Activated CD4-positive, alpha-beta T cell treated with anti-CD3 and anti-CD28 coated beads, Interleukin-2, amount 10 ng/mL, durations not matched to agents 7 days and 5 days (primary cell): ENCODE measurements at regions not wholly inside any gene's neighbourhood (a gene's known extent, or its start where the extent isn't known, plus 50 kb on each side); places are given as distances from the start of the nearest gene placed in this dataset.

ENCODE experiments used
- CTCF ChIA-PET: fragments of 350-600 bp; sonication (Branson Sonifier 250); formaldehyde crosslinking; loops from one replicate; lab custom pipeline; 2021; ENCODE audit warnings: antibody characterized with exemption; lab: Charles Lee
- POLR2A ChIA-PET: fragments of 350-600 bp; sonication (Branson Sonifier 250); formaldehyde crosslinking; loops from one replicate; lab custom pipeline; 2021; ENCODE audit warnings: antibody characterized with exemption; lab: Charles Lee
- DNase-seq: peaks from one replicate; pipeline ENCODE4 v3.0.0-alpha.2; 2020
- H3K27ac Mint-ChIP-seq: one replicate; pipeline ENCODE4 v1.8.0; 2021; ENCODE audit warnings: mild to moderate bottlenecking, moderate library complexity, mixed read lengths
- H3K27me3 Mint-ChIP-seq: one replicate; pipeline ENCODE4 v1.8.0; 2021; ENCODE audit warnings: mixed read lengths
- H3K36me3 Mint-ChIP-seq: one replicate; pipeline ENCODE4 v1.8.0; 2021; ENCODE audit warnings: low read depth, mixed read lengths
- H3K4me1 Mint-ChIP-seq: one replicate; pipeline ENCODE4 v1.8.0; 2021; ENCODE audit warnings: mixed read lengths
- H3K4me3 Mint-ChIP-seq: one replicate; pipeline ENCODE4 v1.8.0; 2021; ENCODE audit warnings: mild to moderate bottlenecking, moderate library complexity, mixed read lengths
- H3K9me3 Mint-ChIP-seq: one replicate; pipeline ENCODE4 v1.8.0; 2021; ENCODE audit warnings: mixed read lengths

DNA sequence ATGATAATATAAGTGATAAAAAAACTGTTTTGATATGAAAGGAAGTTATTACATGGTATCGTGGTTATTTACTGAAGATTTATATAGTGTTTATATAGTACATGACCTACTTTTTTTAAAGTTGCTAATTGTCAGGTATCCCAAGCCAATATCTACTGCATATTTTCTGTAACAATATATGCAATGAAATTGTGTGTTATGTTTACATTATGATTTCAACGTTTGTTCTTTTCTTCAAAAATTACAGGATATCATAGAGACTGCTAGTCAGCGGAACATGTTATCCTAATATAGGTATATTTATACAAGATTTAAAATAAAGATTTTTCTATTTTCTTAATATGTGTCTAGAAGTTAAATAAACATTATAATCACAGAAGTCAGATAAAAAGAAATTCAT, 167.5 kb upstream of the DPYD start:
- H3K9me3 Mint-ChIP-seq: no peaks in the 10 kb centered on the region
- no peak overlapping the region for H3K27ac Mint-ChIP-seq
- no peaks in the 10 kb centered on the region for H3K27me3 Mint-ChIP-seq
- no peaks in the 10 kb centered on the region for H3K36me3 Mint-ChIP-seq
- H3K4me1 Mint-ChIP-seq: no peaks in the 10 kb centered on the region
- POLR2A ChIA-PET: no interaction called here
- no peak for DNase-seq
- CTCF ChIA-PET: no interaction called here
- H3K4me3 Mint-ChIP-seq: no peak overlapping the region

DNA sequence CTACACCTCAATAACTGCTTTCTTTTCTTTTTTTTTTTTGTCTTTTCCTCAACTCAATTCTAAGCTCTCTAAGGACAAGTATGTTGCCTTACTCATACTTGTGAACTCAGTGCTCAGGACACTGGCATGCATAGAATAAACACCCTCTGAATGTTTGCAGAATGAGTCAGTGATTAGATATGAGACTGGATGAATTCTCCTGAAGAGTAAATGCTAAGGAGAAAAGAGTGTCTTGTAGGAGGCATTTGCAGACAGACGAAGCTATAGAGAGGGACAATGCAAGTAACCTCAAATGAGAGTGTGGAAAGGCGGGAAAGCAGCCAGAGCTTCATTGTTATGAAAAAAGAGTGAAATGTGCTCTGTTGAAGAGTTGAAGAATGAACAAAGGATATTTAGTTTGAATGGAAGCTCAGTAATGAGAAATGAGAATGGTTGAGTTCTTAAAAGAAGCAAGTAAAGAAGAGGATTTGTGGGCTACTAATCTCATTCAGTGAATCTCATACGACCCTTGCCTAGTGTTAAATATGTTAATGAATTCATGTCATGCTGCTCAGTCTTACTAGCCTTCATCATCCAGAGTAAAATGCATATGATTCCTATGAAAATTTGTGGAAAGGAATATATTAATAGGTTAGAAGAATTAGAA, 166.1 kb upstream of the DPYD start:
- Mint-ChIP-seq H3K9me3 (no peaks in the 10 kb centered on the region), H3K36me3 (no peaks in the 10 kb centered on the region), H3K27ac (no peak overlapping the region), H3K27me3 (no peaks in the 10 kb centered on the region), H3K4me3 (no peak overlapping the region), H3K4me1 (no peaks in the 10 kb centered on the region)
- ChIA-PET CTCF (interaction anchor here (0.7 kb wide), 1 partner anchor 1882 kb away, joined by 3 read pairs; no protein-coding TSS in a partner anchor), POLR2A (no interaction called here)
- DNase-seq: no peak

DNA sequence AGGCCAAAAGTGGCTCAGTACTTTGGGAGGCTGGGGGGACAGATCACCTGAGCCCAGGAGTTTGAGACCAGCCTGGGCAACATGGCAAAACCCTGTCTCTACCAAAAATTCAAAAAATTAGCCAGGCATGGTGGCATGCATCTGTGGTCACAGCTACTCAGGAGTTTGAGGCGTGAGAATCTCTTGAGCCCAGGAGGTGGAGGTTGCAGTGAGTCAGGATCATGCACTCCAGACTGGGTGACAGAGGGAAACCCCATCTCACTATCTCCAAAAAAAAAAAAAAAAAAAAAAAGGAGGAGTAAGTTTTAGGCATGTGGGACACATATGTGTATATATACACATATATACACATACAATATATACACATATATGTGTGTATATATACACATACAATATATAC, 165.3 kb upstream of the DPYD start:
- POLR2A ChIA-PET: no interaction called here
- H3K9me3 Mint-ChIP-seq: no peaks in the 10 kb centered on the region
- H3K27ac Mint-ChIP-seq: no peak overlapping the region
- no peak overlapping the region for H3K4me3 Mint-ChIP-seq
- CTCF ChIA-PET: no interaction called here
- H3K27me3 Mint-ChIP-seq: no peaks in the 10 kb centered on the region
- DNase-seq: no peak
- no peaks in the 10 kb centered on the region for H3K4me1 Mint-ChIP-seq
- no peaks in the 10 kb centered on the region for H3K36me3 Mint-ChIP-seq

DNA sequence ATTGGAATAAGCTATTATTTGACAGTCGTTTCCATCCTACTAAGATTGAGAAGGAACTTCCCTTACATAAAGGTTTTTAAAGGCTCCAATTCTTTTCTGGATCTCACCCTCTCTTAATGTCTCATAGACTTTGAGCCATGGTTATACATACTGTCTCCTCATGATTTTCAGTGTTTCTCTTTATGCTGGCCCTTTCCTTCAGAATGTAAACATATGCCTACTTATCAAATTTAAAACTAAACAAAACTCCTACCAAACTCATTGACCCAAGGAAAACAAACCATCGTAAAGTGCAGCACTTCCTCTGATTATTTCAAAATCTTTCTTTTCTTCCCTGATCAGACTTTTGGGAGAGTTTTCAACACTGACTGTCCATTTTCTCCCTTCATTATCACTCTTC, 163.4 kb upstream of the DPYD start:
- ChIA-PET POLR2A (no interaction called here), CTCF (no interaction called here)
- Mint-ChIP-seq H3K9me3 (no peaks in the 10 kb centered on the region), H3K36me3 (no peaks in the 10 kb centered on the region), H3K27me3 (peaks cover 3% of the 10 kb centered on the region), H3K27ac (no peak overlapping the region), H3K4me3 (no peak overlapping the region), H3K4me1 (no peaks in the 10 kb centered on the region)
- DNase-seq: no peak

DNA sequence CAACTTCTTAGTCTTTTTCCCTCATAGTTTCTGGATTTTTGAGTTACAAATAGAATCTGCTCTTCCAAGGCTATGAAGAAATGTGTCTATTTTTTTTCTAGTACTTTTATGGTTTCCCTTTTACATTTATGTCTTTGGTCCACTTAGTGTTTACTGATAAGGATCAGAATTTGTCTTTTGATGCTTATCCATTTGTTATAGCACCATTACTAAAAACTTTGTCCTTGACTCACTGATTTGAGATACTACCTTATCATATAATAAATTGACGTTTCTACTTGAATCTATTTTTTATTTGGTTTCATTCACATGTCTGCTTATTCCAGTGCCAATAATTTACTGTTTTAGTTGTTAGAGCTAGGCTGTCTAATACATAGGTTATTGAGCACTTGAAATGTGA, 161.1 kb upstream of the DPYD start:
- ChIA-PET CTCF (no interaction called here), POLR2A (no interaction called here)
- Mint-ChIP-seq H3K4me1 (no peaks in the 10 kb centered on the region), H3K36me3 (no peaks in the 10 kb centered on the region), H3K9me3 (no peaks in the 10 kb centered on the region), H3K27ac (no peak overlapping the region), H3K27me3 (peaks cover 3% of the 10 kb centered on the region), H3K4me3 (no peak overlapping the region)
- DNase-seq: no peak

DNA sequence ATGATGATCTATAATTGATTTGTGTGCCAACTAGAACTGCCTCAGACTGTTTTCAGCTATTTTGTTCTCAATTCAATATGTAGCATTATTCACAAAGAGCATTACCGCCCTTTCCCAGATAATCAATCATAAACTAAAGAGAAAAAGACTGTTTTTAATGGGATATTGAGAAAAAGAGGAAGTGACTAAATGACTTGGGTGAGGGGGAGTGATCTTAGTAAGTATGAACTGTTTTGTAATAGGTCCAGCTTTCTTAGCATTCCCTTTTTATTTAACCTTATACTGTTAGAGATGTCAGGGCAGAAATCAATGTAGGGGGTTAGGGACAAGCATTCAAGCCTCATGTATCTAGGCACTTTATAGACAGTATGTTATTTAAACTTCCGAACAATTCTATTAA, 157.8 kb upstream of the DPYD start:
- POLR2A ChIA-PET: no interaction called here
- no peaks in the 10 kb centered on the region for H3K36me3 Mint-ChIP-seq

DNA sequence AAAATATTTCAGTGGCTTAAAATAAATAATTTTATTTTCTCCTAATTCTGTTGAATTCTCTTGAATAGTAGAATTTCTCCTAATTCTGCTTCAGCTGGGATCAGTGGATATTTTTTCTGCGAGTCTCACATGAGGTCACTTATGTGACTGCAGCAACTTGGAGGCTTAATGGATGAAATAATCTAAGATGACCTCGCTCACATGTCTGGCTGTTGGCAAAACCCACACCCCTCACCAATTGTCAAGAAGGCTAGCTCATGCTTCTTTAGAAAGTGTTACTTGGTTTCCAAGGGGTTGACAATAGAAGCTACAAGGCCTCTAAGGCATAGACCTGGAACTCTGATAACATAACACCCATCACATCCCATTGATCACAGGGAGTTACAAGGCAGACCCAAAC, 156.9 kb upstream of the DPYD start:
- H3K9me3 Mint-ChIP-seq: no peaks in the 10 kb centered on the region
- CTCF ChIA-PET: no interaction called here
- DNase-seq: no peak
- H3K27me3 Mint-ChIP-seq: peaks cover 3% of the 10 kb centered on the region
- POLR2A ChIA-PET: no interaction called here
- H3K4me1 Mint-ChIP-seq: peaks cover 3% of the 10 kb centered on the region
- H3K36me3 Mint-ChIP-seq: no peaks in the 10 kb centered on the region
- H3K4me3 Mint-ChIP-seq: no peak overlapping the region
- H3K27ac Mint-ChIP-seq: no peak overlapping the region

More for the DNA sequence above, 157.8 kb upstream of the DPYD start:
- DNase-seq: no peak
- peaks cover 3% of the 10 kb centered on the region for H3K4me1 Mint-ChIP-seq
- CTCF ChIA-PET: interaction anchor here (1.2 kb wide), 1 partner anchor 12 kb away, joined by 3 read pairs; no protein-coding TSS in a partner anchor
- no peak overlapping the region for H3K27ac Mint-ChIP-seq
- peaks cover 3% of the 10 kb centered on the region for H3K27me3 Mint-ChIP-seq
- H3K9me3 Mint-ChIP-seq: no peaks in the 10 kb centered on the region
- no peak overlapping the region for H3K4me3 Mint-ChIP-seq

DNA sequence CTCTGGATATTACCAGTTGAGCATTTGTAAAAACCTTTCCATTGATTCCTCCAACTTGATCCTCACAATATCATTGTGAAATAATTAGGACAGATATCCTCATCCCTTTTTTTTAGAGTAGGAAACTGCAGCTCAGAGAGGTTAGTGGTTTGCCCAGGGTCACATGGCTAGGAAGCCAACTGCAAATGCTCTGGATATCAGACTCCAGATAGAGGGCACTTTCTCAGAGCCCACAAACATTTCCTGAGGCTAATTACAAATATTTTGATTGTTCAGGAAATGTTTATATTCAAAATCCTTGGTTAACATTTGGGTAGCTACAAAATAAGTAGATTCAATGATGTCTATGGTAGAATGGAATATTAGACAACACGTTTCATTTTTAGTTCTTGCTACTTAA, 154.8 kb upstream of the DPYD start:
- H3K27me3 Mint-ChIP-seq: peaks cover 8% of the 10 kb centered on the region
- H3K27ac Mint-ChIP-seq: no peak overlapping the region
- no peaks in the 10 kb centered on the region for H3K9me3 Mint-ChIP-seq
- DNase-seq: no peak
- ChIA-PET POLR2A (no interaction called here), CTCF (interaction anchor here (0.5 kb wide), 1 partner anchor 1697 kb away, joined by 3 read pairs; no protein-coding TSS in a partner anchor)
- peaks cover 3% of the 10 kb centered on the region for H3K4me1 Mint-ChIP-seq
- H3K4me3 Mint-ChIP-seq: no peak overlapping the region
- no peaks in the 10 kb centered on the region for H3K36me3 Mint-ChIP-seq

DNA sequence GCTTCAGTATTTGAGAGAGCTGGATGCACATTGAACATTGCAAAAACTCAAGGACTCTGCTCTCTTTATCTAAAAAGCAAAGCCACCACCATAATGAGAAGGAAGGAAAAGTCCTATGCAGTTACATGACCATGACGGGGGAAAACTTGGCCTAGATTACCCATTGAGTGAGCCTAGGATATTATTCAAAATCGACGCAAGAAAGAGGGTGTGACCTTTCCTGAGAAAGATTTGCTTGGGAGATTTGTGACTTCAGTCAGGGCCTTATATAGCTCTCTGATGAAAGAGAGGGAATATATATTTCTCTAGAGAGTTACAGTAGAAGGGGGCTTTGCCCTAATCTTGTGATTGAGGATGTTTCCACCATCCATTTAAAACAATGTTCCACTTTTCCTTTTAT, 153.0 kb upstream of the DPYD start:
- DNase-seq: no peak
- H3K4me3 Mint-ChIP-seq: no peak overlapping the region
- ChIA-PET POLR2A (no interaction called here), CTCF (interaction anchor here (0.6 kb wide), 1 partner anchor 210 kb away, joined by 4 read pairs; no protein-coding TSS in a partner anchor)
- peaks cover 4% of the 10 kb centered on the region for H3K27me3 Mint-ChIP-seq
- peaks cover 3% of the 10 kb centered on the region for H3K4me1 Mint-ChIP-seq
- H3K9me3 Mint-ChIP-seq: no peaks in the 10 kb centered on the region
- H3K36me3 Mint-ChIP-seq: no peaks in the 10 kb centered on the region
- H3K27ac Mint-ChIP-seq: no peak overlapping the region

DNA sequence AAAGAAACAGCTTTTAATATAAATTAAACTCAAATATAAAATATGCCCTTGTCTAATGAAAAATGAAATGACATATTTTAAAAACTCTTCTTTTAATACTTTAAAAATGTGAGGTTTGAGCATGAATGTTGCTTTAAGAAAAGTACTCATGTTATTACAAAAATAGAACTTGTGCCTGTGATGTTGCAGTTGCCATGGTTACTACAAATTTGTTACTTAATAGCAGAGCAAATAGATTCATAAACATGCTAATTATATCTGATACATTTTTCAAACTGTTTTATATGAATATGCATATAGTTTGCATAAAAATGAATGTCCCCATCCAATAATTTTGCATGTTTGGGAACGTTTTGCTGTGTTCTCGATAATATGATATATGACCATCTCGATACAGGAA, 152.3 kb upstream of the DPYD start:
- DNase-seq: no peak
- Mint-ChIP-seq H3K27me3 (peaks cover 6% of the 10 kb centered on the region), H3K36me3 (no peaks in the 10 kb centered on the region), H3K27ac (no peak overlapping the region), H3K9me3 (no peaks in the 10 kb centered on the region), H3K4me3 (no peak overlapping the region), H3K4me1 (peaks cover 3% of the 10 kb centered on the region)
- CTCF ChIA-PET: no interaction called here
- POLR2A ChIA-PET: no interaction called here

DNA sequence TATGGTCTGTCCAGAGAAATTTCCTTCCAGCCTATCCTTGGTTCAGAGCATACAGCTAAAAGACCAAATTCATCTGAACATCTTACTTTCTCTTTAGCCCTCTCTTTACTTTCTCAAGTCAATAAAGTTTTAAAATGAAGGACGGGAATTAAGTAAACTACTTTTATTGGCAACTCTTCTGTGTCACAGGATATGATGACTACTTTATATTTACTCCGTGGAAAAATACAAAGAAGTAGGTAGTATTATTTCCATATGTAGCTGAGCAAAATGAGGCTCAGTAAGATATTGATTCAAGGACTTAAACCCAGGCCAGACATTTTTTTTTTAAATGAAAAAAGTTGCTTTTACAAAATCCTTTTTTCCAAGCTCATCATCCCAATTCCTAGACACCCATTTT, 151.2 kb upstream of the DPYD start:
- H3K9me3 Mint-ChIP-seq: no peaks in the 10 kb centered on the region
- peaks cover 9% of the 10 kb centered on the region for H3K27me3 Mint-ChIP-seq
- H3K4me3 Mint-ChIP-seq: no peak overlapping the region
- ChIA-PET POLR2A (no interaction called here), CTCF (interaction anchor here (0.5 to 0.7 kb wide), 2 partner anchors 367 to 895 kb away, joined by 3 read pairs; no protein-coding TSS in a partner anchor)
- H3K4me1 Mint-ChIP-seq: peaks cover 3% of the 10 kb centered on the region
- H3K36me3 Mint-ChIP-seq: no peaks in the 10 kb centered on the region
- H3K27ac Mint-ChIP-seq: no peak overlapping the region
- no peak for DNase-seq

DNA sequence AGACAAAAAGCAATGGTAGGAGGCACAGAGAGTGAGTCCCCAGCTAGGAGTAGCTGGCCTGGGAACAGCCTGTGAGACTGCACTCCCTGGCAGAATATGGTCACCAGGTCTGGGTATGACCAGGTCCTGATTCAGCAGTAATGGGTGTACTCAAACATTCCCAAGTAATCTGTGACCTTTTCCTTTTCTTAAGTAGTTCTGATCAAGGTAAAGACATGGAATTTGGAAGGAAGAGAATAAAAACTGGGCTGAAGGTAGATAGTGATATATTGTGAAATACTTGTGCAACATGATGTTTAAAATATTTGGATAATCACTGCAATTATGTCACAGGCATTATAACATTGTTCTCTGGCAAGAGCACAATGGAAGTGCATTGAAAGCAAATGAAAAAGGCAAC, 147.2 kb upstream of the DPYD start:
- Mint-ChIP-seq H3K4me1 (no peaks in the 10 kb centered on the region), H3K4me3 (no peak overlapping the region), H3K27me3 (peaks cover 20% of the 10 kb centered on the region), H3K9me3 (no peaks in the 10 kb centered on the region), H3K27ac (no peak overlapping the region), H3K36me3 (no peaks in the 10 kb centered on the region)
- POLR2A ChIA-PET: no interaction called here
- DNase-seq: no peak
- CTCF ChIA-PET: no interaction called here

DNA sequence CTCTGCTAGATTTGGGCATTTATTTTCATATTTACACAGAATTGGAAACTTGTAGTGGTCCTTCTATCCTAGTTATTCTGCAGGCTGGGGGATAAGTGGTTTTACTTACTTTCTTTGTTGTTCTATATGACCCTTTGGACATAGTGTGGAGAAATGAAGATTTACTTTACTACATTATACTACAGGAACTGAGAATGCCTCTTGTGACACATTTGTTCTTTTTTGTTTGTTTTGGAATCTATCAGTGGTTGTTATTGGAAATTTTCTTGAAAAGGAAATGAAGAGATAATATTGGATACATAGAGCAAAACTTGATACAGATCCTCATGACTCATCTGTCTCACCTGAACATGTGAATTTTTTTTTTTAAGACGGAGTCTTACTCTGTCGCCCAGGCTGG, 146.1 kb upstream of the DPYD start:
- H3K4me3 Mint-ChIP-seq: no peak overlapping the region
- H3K36me3 Mint-ChIP-seq: no peaks in the 10 kb centered on the region
- H3K27ac Mint-ChIP-seq: no peak overlapping the region
- no peaks in the 10 kb centered on the region for H3K4me1 Mint-ChIP-seq
- no peak for DNase-seq
- CTCF ChIA-PET: no interaction called here
- peaks cover 18% of the 10 kb centered on the region for H3K27me3 Mint-ChIP-seq
- POLR2A ChIA-PET: no interaction called here
- H3K9me3 Mint-ChIP-seq: no peaks in the 10 kb centered on the region

DNA sequence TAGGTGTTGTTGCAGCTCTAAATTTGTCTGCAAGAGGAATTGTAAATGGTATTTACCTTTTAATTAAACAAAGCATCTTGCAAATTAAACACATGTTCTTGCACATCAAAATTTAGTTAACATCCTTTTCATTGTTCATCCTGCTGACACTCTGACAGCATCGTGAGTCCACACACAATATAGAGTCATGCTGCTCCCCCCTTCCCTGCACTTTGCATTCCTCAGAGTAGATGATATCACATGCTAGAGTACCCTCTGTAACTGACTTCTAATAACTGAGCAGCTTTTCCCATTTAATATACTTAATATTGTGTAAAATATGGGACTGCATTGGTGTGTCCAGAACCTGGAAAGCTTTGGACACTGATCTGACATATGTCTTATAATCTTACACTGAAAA, 138.8 kb upstream of the DPYD start:
- peaks cover under 1% of the 10 kb centered on the region for H3K4me1 Mint-ChIP-seq
- no peak overlapping the region for H3K27ac Mint-ChIP-seq
- peaks cover 45% of the 10 kb centered on the region for H3K27me3 Mint-ChIP-seq
- no peak for DNase-seq
- no peaks in the 10 kb centered on the region for H3K36me3 Mint-ChIP-seq
- ChIA-PET CTCF (interaction anchor here (1.6 kb wide), 1 partner anchor 9 kb away, joined by 3 read pairs; no protein-coding TSS in a partner anchor), POLR2A (no interaction called here)
- H3K9me3 Mint-ChIP-seq: no peaks in the 10 kb centered on the region
- no peak overlapping the region for H3K4me3 Mint-ChIP-seq
